H1 (cell line): ENCODE measurements at regions not wholly inside any gene's neighbourhood (a gene's known extent, or its start where the extent isn't known, plus 50 kb on each side); places are given as distances from the start of the nearest gene placed in this dataset.

ENCODE experiments used
- CTCF ChIA-PET: fragments of 300-600 bp; sonication (Branson Sonifier 250); formaldehyde crosslinking; loops from one replicate; lab custom pipeline; 2021; ENCODE audit not compliant: partially characterized antibody; lab: Charles Lee
- POLR2A ChIA-PET: fragments of 300-600 bp; sonication (Branson Sonifier 250); formaldehyde crosslinking; loops from one replicate; lab custom pipeline; 2021; ENCODE audit warnings: inconsistent platforms; ENCODE audit not compliant: partially characterized antibody; lab: Charles Lee
- DNase-seq, 2 experiments: peaks; one replicate each; pipeline versions ENCODE4 v3.0.0 to v3.0.0-alpha.2; 2010 to 2022; ENCODE audit warnings: low spot score in 2 of 2, low read depth in 1 of 2, mixed read lengths in 1 of 2
- FAIRE-seq: peaks from 2 replicates; lab custom pipeline; 2011; peaks lifted over from hg19 to GRCh38; lab: Jason Lieb, UNC
- H2AFZ ChIP-seq: 2 replicates; pipeline ENCODE4 v1.8.1; 2012; ENCODE audit warnings: low read length, inconsistent platforms
- H2AK5ac ChIP-seq: 2 replicates; pipeline ENCODE4 v1.6.1; 2013; ENCODE audit warnings: low read depth, low read length
- H2BK120ac ChIP-seq: replicated peaks from 2 replicates; pipeline ENCODE3; 2013; ENCODE audit warnings: low read depth, low read length, inconsistent platforms
- H2BK12ac ChIP-seq: 2 replicates; pipeline ENCODE4 v1.6.1; 2013; ENCODE audit warnings: low read depth, low read length
- H2BK15ac ChIP-seq: 2 replicates; pipeline ENCODE4 v1.6.1; 2013; ENCODE audit warnings: low read length
- H2BK20ac ChIP-seq: 2 replicates; pipeline ENCODE4 v1.6.1; 2013; ENCODE audit warnings: low read length
- H2BK5ac ChIP-seq: 2 replicates; pipeline ENCODE4 v1.6.1; 2013; ENCODE audit warnings: low read depth, low read length
- H3K14ac ChIP-seq: 2 replicates; pipeline ENCODE4 v1.6.1; 2013; ENCODE audit warnings: inconsistent platforms; ENCODE audit not compliant: insufficient read length
- H3K18ac ChIP-seq: 2 replicates; pipeline ENCODE4 v1.6.1; 2013; ENCODE audit warnings: low read length; ENCODE audit errors: extremely low read depth
- H3K23ac ChIP-seq: 2 replicates; pipeline ENCODE4 v1.6.1; 2013; ENCODE audit warnings: inconsistent platforms; ENCODE audit not compliant: insufficient read length
- H3K23me2 ChIP-seq: 2 replicates; pipeline ENCODE4 v1.6.1; 2013; ENCODE audit warnings: low read depth, low read length
- H3K27ac ChIP-seq: 2 replicates; pipeline ENCODE4 v1.6.1; 2011; ENCODE audit warnings: low read depth, low read length, inconsistent platforms
- H3K27me3 ChIP-seq, 4 experiments: replicated peaks in 1 of 4; 1 replicate in 1 of 4; 2 replicates in 3 of 4; pipeline versions ENCODE4 v1.6.1 to v1.8.1; 2011 to 2013; ENCODE audit warnings: low read length in 3 of 4, mild to moderate bottlenecking in 3 of 4, inconsistent platforms in 2 of 4, mixed read lengths in 2 of 4, moderate library complexity in 1 of 4; ENCODE audit not compliant: control insufficient read depth in 3 of 4, insufficient read depth in 3 of 4; ENCODE audit errors: extremely low read depth in 1 of 4
- H3K36me3 ChIP-seq, 4 experiments: 2 replicates each; pipeline versions ENCODE4 v1.6.1 to v1.8.1; 2011 to 2013; ENCODE audit warnings: mild to moderate bottlenecking in 4 of 4, low read length in 3 of 4, moderate library complexity in 2 of 4, control low read depth in 1 of 4, inconsistent platforms in 1 of 4; ENCODE audit not compliant: insufficient read depth in 4 of 4, control insufficient read depth in 2 of 4
- H3K4ac ChIP-seq: replicated peaks from 2 replicates; pipeline ENCODE3; 2013; ENCODE audit warnings: low read length, low read depth, mixed read lengths, inconsistent platforms; ENCODE audit not compliant: insufficient read length
- H3K4me1 ChIP-seq, 4 experiments: replicated peaks in 1 of 4; 1 replicate in 1 of 4; 2 replicates in 3 of 4; pipeline versions ENCODE4 v1.6.1 to v1.8.1; 2011 to 2013; ENCODE audit warnings: low read length in 3 of 4, inconsistent platforms in 2 of 4, mixed read lengths in 1 of 4; ENCODE audit not compliant: insufficient read depth in 4 of 4, control insufficient read depth in 3 of 4
- H3K4me2 ChIP-seq, 2 experiments: 2 replicates each; pipeline versions ENCODE4 v1.6.1 to v1.8.1; 2011 to 2013; ENCODE audit warnings: low read depth in 2 of 2, low read length in 2 of 2, control low read depth in 1 of 2, inconsistent platforms in 1 of 2, mild to moderate bottlenecking in 1 of 2; ENCODE audit not compliant: insufficient read depth in 1 of 2
- H3K4me3 ChIP-seq, 4 experiments: fragments of 200-600, 300-600 bp in 1 of 4; sonication (generic), shearing (Covaris generic), sonication (Bioruptor Twin) in 1 of 4; 2 replicates each; pipeline versions ENCODE4 v1.5.1 to v1.8.1; 2011 to 2016; ENCODE audit warnings: low read length in 4 of 4, low read depth in 3 of 4, control low read depth in 2 of 4, inconsistent platforms in 2 of 4, mild to moderate bottlenecking in 2 of 4, mixed read lengths in 1 of 4, moderate library complexity in 1 of 4; ENCODE audit not compliant: insufficient read depth in 2 of 4; ENCODE audit errors: extremely low read depth in 1 of 4
- H3K56ac ChIP-seq: replicated peaks from 2 replicates; pipeline ENCODE3; 2013; ENCODE audit warnings: low read depth, mild to moderate bottlenecking, mixed read lengths, low read length, inconsistent platforms; ENCODE audit not compliant: insufficient read length
- H3K79me1 ChIP-seq: 2 replicates; pipeline ENCODE4 v1.6.1; 2013; ENCODE audit warnings: low read depth, low read length, control low read depth
- H3K79me2 ChIP-seq, 2 experiments: 2 replicates each; pipeline versions ENCODE4 v1.6.1 to v1.8.1; 2012 to 2013; ENCODE audit warnings: low read length in 2 of 2, mild to moderate bottlenecking in 2 of 2, inconsistent platforms in 1 of 2; ENCODE audit not compliant: insufficient read depth in 2 of 2, control insufficient read depth in 1 of 2
- H3K9ac ChIP-seq, 4 experiments: replicated peaks in 1 of 4; 1 replicate in 1 of 4; 2 replicates in 3 of 4; pipeline versions ENCODE4 v1.6.1 to v1.8.1; 2011 to 2013; ENCODE audit warnings: low read depth in 3 of 4, low read length in 3 of 4, control low read depth in 2 of 4, mild to moderate bottlenecking in 2 of 4, moderate library complexity in 2 of 4, inconsistent platforms in 1 of 4; ENCODE audit errors: extremely low read depth in 1 of 4
- H3K9me3 ChIP-seq, 2 experiments: 2 replicates each; pipeline versions ENCODE4 v1.6.1 to v1.8.1; 2012 to 2013; ENCODE audit warnings: mild to moderate bottlenecking in 2 of 2, moderate library complexity in 2 of 2, control low read depth in 1 of 2, inconsistent platforms in 1 of 2, low read depth in 1 of 2, low read length in 1 of 2, mixed read lengths in 1 of 2; ENCODE audit not compliant: insufficient read depth in 2 of 2
- H4K20me1 ChIP-seq, 2 experiments: replicated peaks in 1 of 2; 2 replicates each; pipeline versions ENCODE3 to v1.8.1; 2011 to 2013; ENCODE audit warnings: inconsistent platforms in 2 of 2, low read length in 2 of 2, mild to moderate bottlenecking in 1 of 2; ENCODE audit not compliant: insufficient read depth in 2 of 2, control insufficient read depth in 1 of 2
- H4K5ac ChIP-seq: 2 replicates; pipeline ENCODE4 v1.6.1; 2013; ENCODE audit warnings: low read length, low read depth, mixed read lengths, inconsistent platforms; ENCODE audit not compliant: insufficient read length
- H4K8ac ChIP-seq: 2 replicates; pipeline ENCODE4 v1.8.0; 2013; ENCODE audit warnings: mild to moderate bottlenecking, moderate library complexity, low read length, inconsistent platforms; ENCODE audit not compliant: insufficient read depth; ENCODE audit errors: extremely low read depth
- H4K91ac ChIP-seq: replicated peaks from 2 replicates; pipeline ENCODE3; 2013; ENCODE audit warnings: low read length, mixed read lengths, inconsistent platforms; ENCODE audit not compliant: insufficient read length
- BCL11A ChIP-seq, 2 experiments: IDR thresholded peaks; one replicate each; pipeline ENCODE4 v1.6.1; 2011; ENCODE audit warnings: low read depth in 2 of 2, low read length in 2 of 2, mild to moderate bottlenecking in 2 of 2
- CEBPB ChIP-seq: IDR thresholded peaks from 2 replicates; pipeline ENCODE4 v1.6.1; 2012; ENCODE audit warnings: low read depth, low read length
- CTBP2 ChIP-seq: IDR thresholded peaks from 2 replicates; pipeline ENCODE4 v1.7.0; 2011; ENCODE audit warnings: borderline replicate concordance, mild to moderate bottlenecking, moderate library complexity, mixed read lengths, low read length; ENCODE audit not compliant: insufficient read depth, insufficient read length
- EGR1 ChIP-seq: IDR thresholded peaks from 2 replicates; pipeline ENCODE4 v1.6.1; 2011; ENCODE audit warnings: low read depth, low read length, borderline replicate concordance
- GABPA ChIP-seq: IDR thresholded peaks from 2 replicates; pipeline ENCODE4 v1.6.1; 2011; ENCODE audit warnings: mild to moderate bottlenecking, low read length, moderate library complexity, borderline replicate concordance; ENCODE audit not compliant: insufficient read depth
- GTF2F1 ChIP-seq: IDR thresholded peaks from 2 replicates; pipeline ENCODE4 v1.6.1; 2012; ENCODE audit warnings: low read depth, low read length, improper control_type of control experiment, borderline replicate concordance
- JUND ChIP-seq: IDR thresholded peaks from 2 replicates; pipeline ENCODE4 v1.6.1; 2011; ENCODE audit warnings: mild to moderate bottlenecking, improper control_type of control experiment, low read length
- POLR2AphosphoS5 ChIP-seq: IDR thresholded peaks from 2 replicates; pipeline ENCODE4 v1.6.1; 2011; ENCODE audit warnings: low read depth, low read length
- POU5F1 ChIP-seq: IDR thresholded peaks from 2 replicates; pipeline ENCODE4 v1.6.1; 2011; ENCODE audit warnings: low read depth, mild to moderate bottlenecking, low read length, moderate library complexity
- RBBP5 ChIP-seq: IDR thresholded peaks from 2 replicates; pipeline ENCODE4 v1.7.1; 2012; ENCODE audit warnings: low read depth, mild to moderate bottlenecking, inconsistent platforms, low read length, moderate library complexity, borderline replicate concordance
- SP1 ChIP-seq: IDR thresholded peaks from 2 replicates; pipeline ENCODE4 v1.6.1; 2011; ENCODE audit warnings: low read depth, low read length
- SP2 ChIP-seq: IDR thresholded peaks from 2 replicates; pipeline ENCODE4 v1.6.1; 2012; ENCODE audit warnings: mild to moderate bottlenecking, low read length, inconsistent platforms
- SP4 ChIP-seq: IDR thresholded peaks from 2 replicates; pipeline ENCODE4 v1.6.1; 2012; ENCODE audit warnings: low read length, inconsistent platforms
- SRF ChIP-seq: IDR thresholded peaks from 2 replicates; pipeline ENCODE4 v1.6.1; 2011; ENCODE audit warnings: mild to moderate bottlenecking, low read depth, low read length, moderate library complexity
- SUZ12 ChIP-seq: fragments of 200-600 bp; sonication (generic); IDR thresholded peaks from 2 replicates; pipeline ENCODE4 v1.6.1; 2012; ENCODE audit warnings: mild to moderate bottlenecking, inconsistent platforms, low read length, moderate library complexity, mixed read lengths
- TCF12 ChIP-seq: IDR thresholded peaks from 2 replicates; pipeline ENCODE4 v1.6.1; 2011; ENCODE audit warnings: low read depth, mild to moderate bottlenecking, low read length
- YY1 ChIP-seq: IDR thresholded peaks from 2 replicates; pipeline ENCODE4 v1.6.1; 2011; ENCODE audit warnings: low read depth, mild to moderate bottlenecking, low read length
- WGBS, 2 experiments: shearing (Covaris generic) in 1 of 2; methylation state at CpG; one replicate each; pipeline versions ENCODE4 v1.1.6 to v1.1.7; 2013 to 2015; ENCODE audit warnings: low lambda C conversion rate in 2 of 2, mixed read lengths in 2 of 2, inconsistent platforms in 1 of 2, low coverage in 1 of 2, missing lambda C conversion rate in 1 of 2; ENCODE audit not compliant: insufficient replicate concordance in 2 of 2, insufficient coverage in 1 of 2, insufficient read length in 1 of 2; ENCODE audit errors: extremely low coverage in 1 of 2, missing lambda C conversion rate in 1 of 2; 5-methylcytosine and 5-hydroxymethylcytosine counted together

GRCh38 chr2:228700638-228701037 is 519.2 kb upstream of the SPHKAP start:
- CTCF ChIA-PET: interaction anchor here (0.6 kb wide), 1 partner anchor 16 kb away, joined by 3 read pairs; no protein-coding TSS in a partner anchor
- no peak overlapping the region for H3K9ac ChIP-seq
- no peaks in the 10 kb centered on the region for H3K23me2 ChIP-seq
- no peak overlapping the region for H4K91ac ChIP-seq
- no peak overlapping the region for H3K4ac ChIP-seq
- H3K4me1 ChIP-seq: no peaks in the 10 kb centered on the region; a peak in 1 of 7 replicates
- no peaks in the 10 kb centered on the region for H3K79me1 ChIP-seq
- no peaks in the 10 kb centered on the region for H3K27me3 ChIP-seq
- no peak overlapping the region for H4K5ac ChIP-seq
- no peak overlapping the region for H3K27ac ChIP-seq
- no peaks in the 10 kb centered on the region for H3K36me3 ChIP-seq
- no peak overlapping the region for H3K14ac ChIP-seq
- H2BK5ac ChIP-seq: no peak overlapping the region
- no peak overlapping the region for H4K8ac ChIP-seq
- FAIRE-seq: no peak
- no peak overlapping the region for H2AK5ac ChIP-seq
- no peak overlapping the region for H3K56ac ChIP-seq
- no peak overlapping the region for H3K4me2 ChIP-seq
- no peaks in the 10 kb centered on the region for H3K79me2 ChIP-seq
- no peak overlapping the region for H3K23ac ChIP-seq
- H2BK12ac ChIP-seq: no peak overlapping the region
- no peaks in the 10 kb centered on the region for H4K20me1 ChIP-seq
- POLR2A ChIA-PET: no interaction called here
- WGBS, 2 experiments: 89% methylated on average over 7 of the region's 7 CpGs; no CpG with 5 or more reads in 1 of the 2 experiments
- no peak overlapping the region for H3K18ac ChIP-seq
- H2BK15ac ChIP-seq: no peak overlapping the region
- no peak overlapping the region for H2BK20ac ChIP-seq
- no peak for DNase-seq
- H2BK120ac ChIP-seq: no peak overlapping the region
- no peaks in the 10 kb centered on the region for H3K9me3 ChIP-seq
- H2AFZ ChIP-seq: no peak overlapping the region
- H3K4me3 ChIP-seq: no peak overlapping the region
- TF ChIP-seq POU5F1 (no peak), TCF12 (no peak), EGR1 (no peak), YY1 (no peak), JUND (no peak), RBBP5 (no peak), GTF2F1 (no peak), SP2 (no peak), GABPA (no peak), CEBPB (no peak), BCL11A (IDR thresholded peaks at IDR 0.05; ENCODE audit: low read depth in 2 of 2, low read length in 2 of 2) (no peak), POLR2AphosphoS5 (no peak), CTBP2 (no peak), SUZ12 (no peak), SP1 (no peak), SRF (no peak), SP4 (no peak)
